ENCODE measurements at regions not wholly inside any gene's neighbourhood (a gene's known extent, or its start where the extent isn't known, plus 50 kb on each side); places are given as distances from the start of the nearest gene placed in this dataset.
A peak's percentile ranks its signal among the peaks of the same experiment; 100 is the strongest.

- no peak for TF ChIP-seq CTCF (conservative IDR thresholded peaks at IDR 0.05)
- no peak overlapping the region for H3K27ac ChIP-seq
These were observed 68.3 kb downstream of the CHST1 start for GRCh38 chr11:45597097-45597496.

GRCh38 chr11:45596571-45596970 lies 68.9 kb downstream of the CHST1 start:
- no peak for TF ChIP-seq CTCF (conservative IDR thresholded peaks at IDR 0.05)
- H3K27ac ChIP-seq, result no peak overlapping the region

- no peak for TF ChIP-seq CTCF (conservative IDR thresholded peaks at IDR 0.05)
- H3K27ac ChIP-seq, result no peak overlapping the region
These were observed 71.4 kb downstream of the CHST1 start for GRCh38 chr11:45593992-45594391.

- TF ChIP-seq CTCF (conservative IDR thresholded peaks at IDR 0.05), result no peak
- no peak overlapping the region for H3K27ac ChIP-seq
These were observed 72.8 kb downstream of the CHST1 start for GRCh38 chr11:45592636-45593035.

- peak overlapping the region; percentile 50 for H3K27ac ChIP-seq
- no peak for TF ChIP-seq CTCF (conservative IDR thresholded peaks at IDR 0.05)
These were observed 74.7 kb downstream of the CHST1 start for GRCh38 chr11:45590743-45591142.

GRCh38 chr11:45585205-45585604 lies 80.2 kb downstream of the CHST1 start:
- TF ChIP-seq CTCF (conservative IDR thresholded peaks at IDR 0.05), result no peak
- H3K27ac ChIP-seq, result no peak overlapping the region

- no peak for TF ChIP-seq CTCF (conservative IDR thresholded peaks at IDR 0.05)
These were observed 81.3 kb downstream of the CHST1 start for GRCh38 chr11:45583981-45584566.

More at GRCh38 chr11:45583981-45584566, 81.3 kb downstream of the CHST1 start:
- H3K27ac ChIP-seq, result no peak overlapping the region
